Progenitor cell of endocrine pancreas (in vitro differentiated cells): ENCODE measurements at regions not wholly inside any gene's neighbourhood (a gene's known extent, or its start where the extent isn't known, plus 50 kb on each side); places are given as distances from the start of the nearest gene placed in this dataset.

Source experiments
- DNase-seq: peaks from one replicate; pipeline ENCODE4 v3.0.0; 2021; ENCODE audit warnings: low spot score; ENCODE audit not compliant: unreplicated experiment
- H3K27ac Mint-ChIP-seq: 2 replicates; pipeline ENCODE4 v1.8.0; 2021; ENCODE audit warnings: mild to moderate bottlenecking, moderate library complexity, mixed read lengths
- H3K27me3 Mint-ChIP-seq: 2 replicates; pipeline ENCODE4 v1.8.0; 2021; ENCODE audit warnings: mixed read lengths
- H3K36me3 Mint-ChIP-seq: 2 replicates; pipeline ENCODE4 v1.8.0; 2022; ENCODE audit warnings: mixed read lengths; ENCODE audit not compliant: insufficient read depth
- H3K4me1 Mint-ChIP-seq: 2 replicates; pipeline ENCODE4 v1.8.0; 2021; ENCODE audit warnings: low read depth, mixed read lengths
- H3K4me3 Mint-ChIP-seq: 2 replicates; pipeline ENCODE4 v1.8.0; 2021; ENCODE audit warnings: low read depth, mild to moderate bottlenecking, moderate library complexity, mixed read lengths
- H3K9me3 Mint-ChIP-seq: 2 replicates; pipeline ENCODE4 v1.8.0; 2021; ENCODE audit warnings: low read depth, mixed read lengths
- TF ChIP-seq, protein P1 (sequence below): fragments of 200-600 bp; sonication (generic); IDR thresholded peaks from one replicate; pipeline ENCODE4 v1.5.0; 2021; ENCODE audit warnings: antibody characterized with exemption, mild to moderate bottlenecking; ENCODE audit not compliant: unreplicated experiment

DNA sequence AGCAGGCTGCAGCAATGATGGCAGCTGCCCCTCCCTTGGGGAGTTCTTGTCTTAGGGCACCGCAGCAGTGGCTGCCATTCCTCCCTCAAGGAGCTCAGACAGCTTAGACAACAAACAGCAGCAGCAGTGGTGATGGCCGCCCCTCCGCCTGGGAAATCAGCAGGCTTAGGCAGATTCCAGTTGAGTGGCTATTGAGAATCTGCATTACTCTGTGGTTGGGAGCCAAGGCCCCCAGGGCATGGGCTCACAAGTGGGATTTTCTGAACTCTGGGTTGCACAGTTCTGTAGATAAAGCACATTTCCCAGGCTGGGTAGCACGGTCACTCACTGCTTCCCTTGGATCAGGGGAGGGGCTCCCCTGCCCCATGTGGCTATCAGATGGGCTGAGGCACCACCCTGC is 1280.7 kb upstream of the TMPRSS15 start:
- Mint-ChIP-seq H3K27ac (no peak overlapping the region), H3K27me3 (no peaks in the 10 kb centered on the region), H3K4me1 (no peaks in the 10 kb centered on the region), H3K9me3 (no peaks in the 10 kb centered on the region), H3K4me3 (no peak overlapping the region), H3K36me3 (no peaks in the 10 kb centered on the region)
- TF ChIP-seq, protein P1, sequence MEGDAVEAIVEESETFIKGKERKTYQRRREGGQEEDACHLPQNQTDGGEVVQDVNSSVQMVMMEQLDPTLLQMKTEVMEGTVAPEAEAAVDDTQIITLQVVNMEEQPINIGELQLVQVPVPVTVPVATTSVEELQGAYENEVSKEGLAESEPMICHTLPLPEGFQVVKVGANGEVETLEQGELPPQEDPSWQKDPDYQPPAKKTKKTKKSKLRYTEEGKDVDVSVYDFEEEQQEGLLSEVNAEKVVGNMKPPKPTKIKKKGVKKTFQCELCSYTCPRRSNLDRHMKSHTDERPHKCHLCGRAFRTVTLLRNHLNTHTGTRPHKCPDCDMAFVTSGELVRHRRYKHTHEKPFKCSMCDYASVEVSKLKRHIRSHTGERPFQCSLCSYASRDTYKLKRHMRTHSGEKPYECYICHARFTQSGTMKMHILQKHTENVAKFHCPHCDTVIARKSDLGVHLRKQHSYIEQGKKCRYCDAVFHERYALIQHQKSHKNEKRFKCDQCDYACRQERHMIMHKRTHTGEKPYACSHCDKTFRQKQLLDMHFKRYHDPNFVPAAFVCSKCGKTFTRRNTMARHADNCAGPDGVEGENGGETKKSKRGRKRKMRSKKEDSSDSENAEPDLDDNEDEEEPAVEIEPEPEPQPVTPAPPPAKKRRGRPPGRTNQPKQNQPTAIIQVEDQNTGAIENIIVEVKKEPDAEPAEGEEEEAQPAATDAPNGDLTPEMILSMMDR = no peak
- DNase-seq = no peak

DNA sequence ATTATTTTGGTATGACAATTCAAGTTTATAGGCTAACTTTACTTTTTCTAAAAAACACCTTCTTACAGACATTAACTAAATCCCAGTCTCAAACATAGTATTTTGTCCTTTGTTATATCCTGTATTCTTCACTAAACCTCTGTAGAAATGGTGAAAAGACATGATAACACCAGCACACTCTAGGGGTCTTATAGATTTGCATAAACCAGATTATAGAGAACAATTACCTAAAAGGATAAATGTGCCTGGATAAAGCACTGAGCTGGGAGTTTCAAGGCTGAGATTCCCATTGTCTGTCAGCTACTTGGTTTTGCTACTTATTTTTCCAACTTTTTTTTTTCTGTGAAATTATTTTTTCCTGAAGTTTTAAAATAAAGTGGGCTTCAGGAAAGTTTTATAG is 1288.6 kb upstream of the TMPRSS15 start:
- Mint-ChIP-seq H3K4me3 (no peak overlapping the region), H3K9me3 (no peaks in the 10 kb centered on the region), H3K27me3 (no peaks in the 10 kb centered on the region), H3K4me1 (no peaks in the 10 kb centered on the region), H3K36me3 (no peaks in the 10 kb centered on the region), H3K27ac (no peak overlapping the region)
- DNase-seq = no peak
- TF ChIP-seq, protein P1 = no peak

DNA sequence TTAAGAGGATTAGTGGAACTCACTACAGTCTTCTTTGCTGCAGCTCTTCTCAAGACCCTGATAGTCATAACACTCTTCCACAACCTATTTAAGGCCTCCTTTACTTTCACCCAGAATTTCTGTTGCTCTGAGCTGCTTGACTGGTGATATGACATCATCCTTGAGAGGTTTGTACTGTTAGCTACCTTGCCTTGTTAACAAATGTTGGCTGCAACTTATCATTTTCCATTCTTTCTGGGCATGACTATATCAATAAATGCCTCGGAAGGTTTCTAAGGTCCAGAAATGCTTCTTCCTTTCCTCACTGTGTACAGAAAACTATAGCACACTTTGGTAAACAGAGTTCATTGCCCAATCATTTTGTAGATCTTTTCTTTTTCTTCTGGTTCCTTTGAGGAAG is 1292.2 kb upstream of the TMPRSS15 start:
- H3K4me3 Mint-ChIP-seq = no peak overlapping the region
- no peaks in the 10 kb centered on the region for H3K9me3 Mint-ChIP-seq
- no peak for DNase-seq
- TF ChIP-seq, protein P1 = no peak
- no peak overlapping the region for H3K27ac Mint-ChIP-seq
- no peaks in the 10 kb centered on the region for H3K27me3 Mint-ChIP-seq
- H3K4me1 Mint-ChIP-seq = peaks cover 5% of the 10 kb centered on the region
- H3K36me3 Mint-ChIP-seq = no peaks in the 10 kb centered on the region

DNA sequence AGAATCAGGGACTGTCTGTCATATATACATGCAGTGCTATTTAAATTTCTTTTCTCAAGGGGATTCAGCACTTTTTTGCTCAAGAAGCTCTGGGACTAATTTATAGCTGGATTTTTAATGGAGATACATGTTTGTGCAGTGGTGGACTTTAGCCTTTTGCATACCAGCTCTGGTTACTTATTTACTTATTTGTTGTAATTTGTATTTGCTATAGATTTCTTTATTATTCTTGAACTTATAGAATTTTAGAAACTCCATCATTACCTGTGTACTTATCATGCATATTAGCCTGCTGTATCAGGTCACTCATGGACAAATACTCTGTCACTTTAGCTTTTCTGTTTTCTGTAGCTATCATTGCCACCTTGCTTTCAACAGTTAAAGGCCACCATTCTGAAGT is 1296.9 kb upstream of the TMPRSS15 start:
- Mint-ChIP-seq H3K36me3 (no peaks in the 10 kb centered on the region), H3K9me3 (peaks cover 2% of the 10 kb centered on the region), H3K4me3 (no peak overlapping the region), H3K4me1 (peaks cover 8% of the 10 kb centered on the region), H3K27me3 (no peaks in the 10 kb centered on the region), H3K27ac (no peak overlapping the region)
- TF ChIP-seq, protein P1 = no peak
- DNase-seq = no peak

DNA sequence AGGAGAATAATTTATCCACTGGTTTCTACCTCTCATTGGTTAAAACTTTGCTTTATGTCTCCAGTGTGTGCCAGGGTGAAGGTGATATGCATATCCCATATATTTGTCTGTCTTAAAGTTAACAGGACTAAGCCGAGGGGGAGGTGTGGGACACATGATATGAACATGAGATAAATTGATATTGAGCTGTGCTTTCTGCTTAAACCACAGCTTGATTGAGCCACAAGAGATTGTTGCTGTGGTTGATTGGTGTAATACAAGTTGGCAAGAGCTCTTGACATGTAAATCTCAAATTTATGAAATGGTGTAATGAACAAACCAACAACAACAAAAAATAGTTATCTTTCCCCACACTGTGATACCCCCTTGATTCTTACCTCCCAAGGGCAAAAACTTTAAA is 1295.5 kb upstream of the NCAM2 start:
- H3K9me3 Mint-ChIP-seq = peaks cover 5% of the 10 kb centered on the region
- no peak overlapping the region for H3K4me3 Mint-ChIP-seq

More for the DNA sequence above, 1295.5 kb upstream of the NCAM2 start:
- H3K27ac Mint-ChIP-seq = no peak overlapping the region
- DNase-seq = no peak
- peaks cover 8% of the 10 kb centered on the region for H3K4me1 Mint-ChIP-seq
- no peaks in the 10 kb centered on the region for H3K36me3 Mint-ChIP-seq
- no peaks in the 10 kb centered on the region for H3K27me3 Mint-ChIP-seq
- TF ChIP-seq, protein P1 = no peak
